Transverse colon (tissue), 4 donors: ENCODE measurements at regions not wholly inside any gene's neighbourhood (a gene's known extent, or its start where the extent isn't known, plus 50 kb on each side); places are given as distances from the start of the nearest gene placed in this dataset.

ENCODE experiments used
- DNase-seq: peaks from one replicate; pipeline ENCODE4 v3.0.0-alpha.2; 2019
- H3K27ac ChIP-seq, 4 donors: fragments of 200-600 bp; sonication (generic); 2 replicates each; pipeline ENCODE4 v1.5.1; 2016 to 2018; ENCODE audit warnings: inconsistent platforms in 4 of 4
- H3K27me3 ChIP-seq: fragments of 200-600 bp; sonication (generic); 2 replicates; pipeline ENCODE4 v1.5.1; 2017; ENCODE audit warnings: inconsistent platforms
- H3K36me3 ChIP-seq, 4 donors: fragments of 200-600 bp; sonication (generic); 2 replicates each; pipeline ENCODE4 v1.5.1; 2017 to 2019; ENCODE audit warnings: inconsistent platforms in 4 of 4
- H3K4me1 ChIP-seq, 4 donors: fragments of 200-600 bp; sonication (generic); 2 replicates each; pipeline ENCODE4 v1.5.1; 2017 to 2020; ENCODE audit warnings: inconsistent platforms in 4 of 4
- H3K4me3 ChIP-seq, 4 donors: fragments of 200-600 bp; sonication (generic); 1 replicate in 1 of 4; 2 replicates in 3 of 4; pipeline versions ENCODE4 v1.5.1 to v1.6.1; 2017 to 2019; ENCODE audit warnings: inconsistent platforms in 4 of 4
- H3K9me3 ChIP-seq, 2 donors: fragments of 200-600 bp; sonication (generic); 2 replicates each; pipeline ENCODE4 v1.5.1; 2017 to 2019; ENCODE audit warnings: inconsistent platforms in 2 of 2
- CTCF ChIP-seq, 5 experiments: fragments of 200-600 bp in 3 of 5; fragments of 450-650 bp in 2 of 5; sonication (generic) in 3 of 5; IDR thresholded peaks; 1 replicate in 2 of 5; 2 replicates in 3 of 5; pipeline ENCODE4 v1.5.1; 2016 to 2017; ENCODE audit warnings: antibody characterized with exemption in 5 of 5, inconsistent platforms in 3 of 5, mild to moderate bottlenecking in 2 of 5, moderate library complexity in 1 of 5
- EP300 ChIP-seq: sonication (generic); formaldehyde crosslinking; IDR thresholded peaks from one replicate; pipeline ENCODE4 v1.6.1; 2017; ENCODE audit warnings: antibody characterized with exemption, low read depth
- POLR2A ChIP-seq: fragments of 450-650 bp; IDR thresholded peaks from one replicate; pipeline ENCODE4 v1.6.1; 2016; ENCODE audit warnings: antibody characterized with exemption, mild to moderate bottlenecking, moderate library complexity
- POLR2AphosphoS5 ChIP-seq, 3 donors: sonication (generic); formaldehyde crosslinking; IDR thresholded peaks; one replicate each; pipeline ENCODE4 v1.6.1; 2016; ENCODE audit warnings: antibody characterized with exemption in 3 of 3
- WGBS, 2 donors: methylation state at CpG; one replicate each; pipeline ENCODE4 v1.1.5; 2018; ENCODE audit warnings: low coverage in 1 of 2; 5-methylcytosine and 5-hydroxymethylcytosine counted together
- in situ Hi-C, 4 donors: fragments of 200-750 bp; cut with MboI; loops; one replicate each; pipeline versions ENCODE4 v1.15.0 to v1.15.1; 2017; ENCODE audit warnings: low sequenced_read_pairs in 3 of 4, low pct_ligation_motif_present in 1 of 4, low pct_unique_long_range_greater_than_20kb in 1 of 4
- intact Hi-C: fragments of 100-400 bp; cut with DNase I; formaldehyde crosslinking; loops from one replicate; pipeline ENCODE4 v1.15.1; 2023; ENCODE audit warnings: low total_unique reads

GRCh38 chr14:85881935-85882334 lies 352.0 kb downstream of the FLRT2 start:
- no peaks in the 10 kb centered on the region for H3K4me1 ChIP-seq
- DNase-seq: no peak
- no peaks in the 10 kb centered on the region for H3K9me3 ChIP-seq
- no peak overlapping the region for H3K27ac ChIP-seq
- H3K27me3 ChIP-seq: no peaks in the 10 kb centered on the region
- in situ Hi-C loops (no loop called here), intact Hi-C loops (no loop called here)
- WGBS, 2 donors: 93 to 100% methylated on average over 2 of the region's 2 CpGs
- TF ChIP-seq EP300 (no peak), POLR2AphosphoS5 (IDR thresholded peaks at IDR 0.05) (no peak), POLR2A (no peak), CTCF (IDR thresholded peaks at IDR 0.05) (no peak)
- no peak overlapping the region for H3K4me3 ChIP-seq
- no peaks in the 10 kb centered on the region for H3K36me3 ChIP-seq

GRCh38 chr14:85878874-85879273 lies 348.9 kb downstream of the FLRT2 start:
- intact Hi-C loops: loop anchor here (5.0 kb wide), 1 partner anchor 1467 kb away; no protein-coding TSS in a partner anchor
- DNase-seq: no peak
- 86% methylated on average over 6 to 7 of the region's 7 CpGs for WGBS, 2 donors
- no peaks in the 10 kb centered on the region for H3K27me3 ChIP-seq
- no peak overlapping the region for H3K4me3 ChIP-seq
- H3K9me3 ChIP-seq: no peaks in the 10 kb centered on the region
- in situ Hi-C loops: no loop called here
- H3K27ac ChIP-seq: no peak overlapping the region
- TF ChIP-seq POLR2A: no peak
- no peak for TF ChIP-seq CTCF (IDR thresholded peaks at IDR 0.05)
- TF ChIP-seq EP300: no peak
- no peak for TF ChIP-seq POLR2AphosphoS5 (IDR thresholded peaks at IDR 0.05)
- no peaks in the 10 kb centered on the region for H3K36me3 ChIP-seq
- no peaks in the 10 kb centered on the region for H3K4me1 ChIP-seq

GRCh38 chr14:85873006-85873405 lies 343.1 kb downstream of the FLRT2 start:
- H3K36me3 ChIP-seq: no peaks in the 10 kb centered on the region
- no peak overlapping the region for H3K4me3 ChIP-seq
- in situ Hi-C loops (no loop called here), intact Hi-C loops (no loop called here)
- TF ChIP-seq POLR2AphosphoS5 (IDR thresholded peaks at IDR 0.05) (no peak), POLR2A (no peak), EP300 (no peak), CTCF (IDR thresholded peaks at IDR 0.05) (no peak)
- DNase-seq: no peak
- no peaks in the 10 kb centered on the region for H3K27me3 ChIP-seq
- no peaks in the 10 kb centered on the region for H3K4me1 ChIP-seq
- no peaks in the 10 kb centered on the region for H3K9me3 ChIP-seq
- no peak overlapping the region for H3K27ac ChIP-seq
- 78 to 81% methylated on average over 2 to 6 of the region's 6 CpGs for WGBS, 2 donors

- Histone ChIP-seq H3K27me3 (no peaks in the 10 kb centered on the region), H3K36me3 (no peaks in the 10 kb centered on the region), H3K4me1 (no peaks in the 10 kb centered on the region), H3K4me3 (no peak overlapping the region), H3K9me3 (no peaks in the 10 kb centered on the region), H3K27ac (no peak overlapping the region)
- DNase-seq: no peak
- intact Hi-C loops (no loop called here), in situ Hi-C loops (no loop called here)
- 83 to 93% methylated on average over 2 to 4 of the region's 4 CpGs for WGBS, 2 donors
- no peak for TF ChIP-seq CTCF (IDR thresholded peaks at IDR 0.05)
- no peak for TF ChIP-seq POLR2A
- TF ChIP-seq POLR2AphosphoS5 (IDR thresholded peaks at IDR 0.05): no peak
- no peak for TF ChIP-seq EP300
These were observed 337.5 kb downstream of the FLRT2 start for GRCh38 chr14:85867450-85867849.
